Fibroblast of lung (primary cell): ENCODE measurements at regions not wholly inside any gene's neighbourhood (a gene's known extent, or its start where the extent isn't known, plus 50 kb on each side); places are given as distances from the start of the nearest gene placed in this dataset.

Experiments
- EZH2 ChIP-seq: IDR thresholded peaks from 2 replicates; pipeline ENCODE4 v1.5.1; 2012; ENCODE audit warnings: low read length, control low read depth, mild to moderate bottlenecking; ENCODE audit errors: missing control alignments
- TF ChIP-seq, protein P1 (sequence below), 2 donors: IDR thresholded peaks in 1 of 2; conservative IDR thresholded peaks in 1 of 2; 1 replicate in 1 of 2; 2 replicates in 1 of 2; pipeline ENCODE4 v1.5.1; 2011 to 2012; ENCODE audit warnings: low read length in 2 of 2, control low read depth in 1 of 2, inconsistent platforms in 1 of 2, low read depth in 1 of 2, mild to moderate bottlenecking in 1 of 2

DNA sequence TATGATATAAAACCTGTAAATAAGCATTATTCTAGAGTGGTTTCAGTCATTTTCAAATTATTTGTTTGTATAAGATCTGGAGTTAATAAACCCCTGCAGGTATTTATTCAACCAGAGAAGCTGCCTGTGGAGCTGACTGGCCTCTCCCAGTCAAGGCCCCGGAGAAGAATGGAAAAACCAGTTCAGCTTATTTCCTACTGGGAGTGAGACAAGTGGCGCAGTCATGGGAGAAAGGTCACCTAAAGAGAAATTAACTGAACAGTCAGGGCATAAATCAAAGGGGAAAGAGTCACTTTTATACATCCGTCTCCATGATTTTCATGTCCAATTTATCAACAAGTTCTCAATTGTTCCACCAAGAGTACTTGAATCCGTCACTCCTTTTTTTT lies 240.9 kb downstream of the RNF152 start:
- TF ChIP-seq, protein P1, sequence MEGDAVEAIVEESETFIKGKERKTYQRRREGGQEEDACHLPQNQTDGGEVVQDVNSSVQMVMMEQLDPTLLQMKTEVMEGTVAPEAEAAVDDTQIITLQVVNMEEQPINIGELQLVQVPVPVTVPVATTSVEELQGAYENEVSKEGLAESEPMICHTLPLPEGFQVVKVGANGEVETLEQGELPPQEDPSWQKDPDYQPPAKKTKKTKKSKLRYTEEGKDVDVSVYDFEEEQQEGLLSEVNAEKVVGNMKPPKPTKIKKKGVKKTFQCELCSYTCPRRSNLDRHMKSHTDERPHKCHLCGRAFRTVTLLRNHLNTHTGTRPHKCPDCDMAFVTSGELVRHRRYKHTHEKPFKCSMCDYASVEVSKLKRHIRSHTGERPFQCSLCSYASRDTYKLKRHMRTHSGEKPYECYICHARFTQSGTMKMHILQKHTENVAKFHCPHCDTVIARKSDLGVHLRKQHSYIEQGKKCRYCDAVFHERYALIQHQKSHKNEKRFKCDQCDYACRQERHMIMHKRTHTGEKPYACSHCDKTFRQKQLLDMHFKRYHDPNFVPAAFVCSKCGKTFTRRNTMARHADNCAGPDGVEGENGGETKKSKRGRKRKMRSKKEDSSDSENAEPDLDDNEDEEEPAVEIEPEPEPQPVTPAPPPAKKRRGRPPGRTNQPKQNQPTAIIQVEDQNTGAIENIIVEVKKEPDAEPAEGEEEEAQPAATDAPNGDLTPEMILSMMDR (conservative IDR thresholded peaks at IDR 0.05 in 1 of 2, IDR thresholded peaks at IDR 0.05 in 1 of 2; ENCODE audit: low read depth in 1 of 2, low read length in 2 of 2), result no peak
- TF ChIP-seq EZH2, result no peak
